ENCODE measurements at regions not wholly inside any gene's neighbourhood (a gene's known extent, or its start where the extent isn't known, plus 50 kb on each side); places are given as distances from the start of the nearest gene placed in this dataset.
A peak's percentile ranks its signal among the peaks of the same experiment; 100 is the strongest.

DNA sequence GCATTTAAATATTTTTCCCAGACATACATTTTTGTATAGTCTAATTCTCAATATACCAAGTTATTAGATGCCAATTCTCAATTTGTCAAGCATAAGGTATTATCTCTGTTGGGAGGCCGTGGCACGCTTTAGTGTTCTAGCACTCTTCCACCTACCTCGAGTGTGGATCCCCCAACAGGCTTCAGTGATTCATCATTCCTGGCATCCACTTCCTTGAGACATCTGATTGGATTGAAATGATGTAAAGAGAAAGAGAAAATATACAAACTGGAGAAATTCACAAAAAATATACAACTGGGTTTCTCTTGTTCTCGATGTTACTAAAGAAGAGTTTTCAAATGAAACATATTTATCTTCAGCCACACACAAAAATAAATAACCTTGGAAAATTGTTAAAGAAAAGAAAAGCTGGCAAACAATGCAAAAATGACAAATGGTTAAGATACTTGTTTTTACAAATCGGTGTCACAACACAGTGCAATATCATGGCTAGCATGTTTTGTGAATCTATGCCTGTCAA lies 218.0 kb upstream of the CDIN1 start:
- in situ Hi-C loops (cut with HindIII; ENCODE audit: low pct_ligation_motif_present, low pct_unique_long_range_greater_than_20kb, low sequenced_read_pairs): no loop called here
- peak; percentile 43 for DNase-seq

DNA sequence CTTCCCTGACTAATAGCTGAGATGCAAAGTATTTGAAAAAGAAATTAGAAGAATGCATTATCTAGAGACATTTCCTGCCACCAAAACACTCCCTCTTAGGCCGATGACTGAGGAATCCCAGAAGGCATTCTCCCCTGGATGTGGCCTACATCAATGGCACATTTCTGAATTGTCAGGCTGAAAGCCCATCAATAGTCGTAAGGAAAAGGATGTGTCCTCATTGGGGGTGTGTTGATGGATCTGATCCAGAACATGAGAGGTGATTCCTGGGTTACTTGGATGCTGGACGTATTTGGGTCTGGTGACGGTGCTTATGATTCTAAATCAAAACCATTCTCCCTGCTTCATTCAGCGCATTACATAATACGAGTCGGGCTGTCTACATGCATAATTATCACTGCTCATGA lies 216.9 kb upstream of the CDIN1 start:
- in situ Hi-C loops (cut with HindIII; ENCODE audit: low pct_ligation_motif_present, low pct_unique_long_range_greater_than_20kb, low sequenced_read_pairs): no loop called here
- no peak for DNase-seq

DNA sequence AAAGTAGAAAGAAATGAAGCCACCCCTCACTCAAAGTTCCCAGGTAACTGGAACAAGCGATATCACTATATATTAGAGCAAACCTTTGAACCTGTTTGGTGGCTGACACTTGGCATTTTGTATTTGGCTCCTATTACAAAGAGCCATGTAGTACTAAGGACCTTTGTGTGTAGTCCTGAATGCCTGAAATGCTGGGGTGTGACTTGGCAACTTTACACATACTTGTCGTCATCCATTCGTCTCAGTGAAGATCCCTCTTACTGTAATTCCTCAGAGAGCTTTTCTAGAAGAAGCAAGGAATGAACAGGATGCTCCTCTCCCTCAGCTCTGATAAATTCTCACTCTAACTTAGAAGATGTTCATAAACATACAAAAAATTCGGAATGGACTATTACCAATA lies 216.1 kb upstream of the CDIN1 start:
- DNase-seq: no peak
- in situ Hi-C loops (cut with HindIII; ENCODE audit: low pct_ligation_motif_present, low pct_unique_long_range_greater_than_20kb, low sequenced_read_pairs): no loop called here

DNA sequence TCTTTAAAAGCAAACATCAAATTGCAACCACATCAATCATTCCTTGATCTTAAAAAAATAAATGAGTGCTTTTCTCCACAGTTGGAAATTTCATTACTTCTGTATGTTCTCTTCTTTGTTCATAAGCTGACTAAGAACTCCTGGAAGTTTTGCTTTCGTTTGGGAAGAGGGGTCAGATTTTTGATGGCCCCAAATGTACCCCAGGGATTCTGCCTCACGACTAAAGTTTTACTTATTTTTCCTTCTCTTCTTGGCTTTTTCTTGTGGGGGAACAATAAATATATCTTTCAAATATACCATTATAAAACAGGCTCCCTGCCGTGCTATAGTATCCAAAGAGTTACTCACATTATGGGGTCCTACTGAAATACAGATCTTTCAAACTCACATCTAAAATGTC lies 215.0 kb upstream of the CDIN1 start:
- in situ Hi-C loops (cut with HindIII; ENCODE audit: low pct_ligation_motif_present, low pct_unique_long_range_greater_than_20kb, low sequenced_read_pairs): no loop called here
- no peak for DNase-seq

DNA sequence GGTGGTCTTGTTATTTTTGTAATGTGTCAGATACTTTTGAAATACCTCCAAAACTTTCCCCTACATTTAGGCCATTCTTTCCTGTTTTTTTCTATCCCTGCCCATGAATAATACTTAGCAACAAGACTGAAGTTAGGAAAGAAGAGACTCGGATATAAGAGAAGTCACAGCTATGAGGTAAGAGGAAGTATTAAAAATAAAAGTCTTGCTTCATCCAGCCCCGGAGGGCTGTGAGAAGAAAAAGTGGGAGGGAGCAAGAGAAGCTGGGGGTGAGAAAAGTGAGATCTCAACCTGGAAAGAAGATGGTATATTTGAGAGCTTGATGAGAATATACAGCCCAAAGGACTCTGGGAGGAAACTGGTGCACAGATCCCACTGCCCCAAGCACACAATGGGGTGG lies 213.5 kb upstream of the CDIN1 start:
- no peak for DNase-seq
- in situ Hi-C loops (cut with HindIII; ENCODE audit: low pct_ligation_motif_present, low pct_unique_long_range_greater_than_20kb, low sequenced_read_pairs): no loop called here

DNA sequence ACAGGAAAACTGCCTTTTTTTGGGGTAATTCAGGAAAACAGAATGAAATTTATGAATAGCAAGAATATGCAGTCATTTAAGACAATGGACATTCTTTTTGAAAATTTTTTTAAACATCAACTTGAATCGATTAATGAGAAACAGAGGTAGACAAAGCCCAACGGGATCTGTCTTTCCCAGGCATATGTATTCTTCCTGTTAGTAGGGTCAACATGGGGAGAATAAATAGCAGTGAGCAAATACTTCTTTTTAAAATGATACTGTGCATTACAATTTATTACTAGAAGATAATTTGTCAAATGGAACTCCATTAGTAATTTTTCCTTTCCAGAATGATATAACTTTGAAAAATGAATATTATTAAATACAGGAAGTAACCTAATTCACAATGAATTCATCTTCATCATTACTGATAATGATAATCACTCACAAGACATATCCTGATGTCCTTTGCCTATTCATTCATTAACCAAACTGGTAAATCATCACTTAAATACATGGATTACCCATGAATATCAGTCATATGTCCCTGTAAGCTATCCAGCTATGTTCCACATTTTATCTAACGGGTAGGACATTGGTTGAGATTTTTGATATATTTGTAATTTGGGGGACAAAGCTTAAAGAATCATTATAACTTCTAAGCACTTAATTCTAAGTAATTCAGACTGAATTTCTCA lies 209.2 kb upstream of the CDIN1 start:
- in situ Hi-C loops (cut with HindIII; ENCODE audit: low pct_ligation_motif_present, low pct_unique_long_range_greater_than_20kb, low sequenced_read_pairs): no loop called here
- no peak for DNase-seq

DNA sequence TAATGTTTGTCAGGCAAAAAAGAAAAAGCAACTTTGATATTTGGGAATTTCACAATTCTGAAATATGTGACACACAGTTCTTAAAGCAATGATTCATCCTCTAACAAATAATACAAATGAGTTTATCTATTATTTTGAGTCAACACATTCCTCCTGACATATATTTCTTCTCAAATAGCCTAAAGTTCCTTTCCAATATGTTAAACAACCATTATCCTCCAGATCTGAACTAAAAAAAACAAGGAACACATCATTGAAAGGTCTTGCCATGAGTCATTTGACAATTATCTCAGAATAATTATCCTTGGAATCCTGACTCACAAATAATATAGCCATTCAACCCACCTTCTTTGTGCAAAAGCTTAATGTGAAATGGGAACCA lies 208.7 kb upstream of the CDIN1 start:
- in situ Hi-C loops (cut with HindIII; ENCODE audit: low pct_ligation_motif_present, low pct_unique_long_range_greater_than_20kb, low sequenced_read_pairs): no loop called here
- DNase-seq: no peak

DNA sequence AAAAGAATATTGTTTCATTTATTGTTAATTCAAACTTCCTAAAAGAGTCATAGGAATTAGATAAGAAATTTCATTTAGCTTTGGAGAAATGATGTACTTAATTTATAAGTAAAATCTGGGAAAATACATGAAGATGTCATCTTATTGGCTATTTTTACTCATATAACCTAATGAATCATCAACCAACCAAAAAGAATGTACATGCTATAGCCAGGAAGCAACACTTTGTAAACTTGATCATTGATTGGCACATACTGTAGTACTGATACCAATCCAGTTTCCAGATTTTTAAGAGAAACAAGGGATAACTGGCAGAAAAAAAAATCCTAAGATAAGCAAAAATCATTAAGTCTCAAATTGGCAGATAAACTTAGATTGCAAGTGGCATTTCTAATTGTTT lies 207.9 kb upstream of the CDIN1 start:
- no peak for DNase-seq
- in situ Hi-C loops (cut with HindIII; ENCODE audit: low pct_ligation_motif_present, low pct_unique_long_range_greater_than_20kb, low sequenced_read_pairs): no loop called here

DNA sequence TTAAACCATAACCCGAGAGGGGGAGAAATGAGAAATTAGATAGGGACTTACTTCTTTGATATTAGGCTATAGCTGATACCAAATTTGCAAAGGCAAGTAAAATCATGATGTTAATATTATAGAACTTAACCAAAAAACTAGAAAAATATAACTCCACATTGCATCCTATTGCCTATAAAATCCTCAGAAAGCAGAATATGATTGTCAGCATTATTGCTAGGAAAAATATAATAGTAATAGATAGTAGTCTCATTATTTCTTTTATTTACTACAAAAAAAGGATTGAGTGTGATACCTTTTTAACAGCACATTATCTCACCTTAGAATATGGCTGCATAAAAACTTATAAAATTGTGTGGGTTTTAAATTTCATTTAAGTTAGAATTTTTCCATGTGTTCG lies 206.5 kb upstream of the CDIN1 start:
- in situ Hi-C loops (cut with HindIII; ENCODE audit: low pct_ligation_motif_present, low pct_unique_long_range_greater_than_20kb, low sequenced_read_pairs): no loop called here
- DNase-seq: no peak

DNA sequence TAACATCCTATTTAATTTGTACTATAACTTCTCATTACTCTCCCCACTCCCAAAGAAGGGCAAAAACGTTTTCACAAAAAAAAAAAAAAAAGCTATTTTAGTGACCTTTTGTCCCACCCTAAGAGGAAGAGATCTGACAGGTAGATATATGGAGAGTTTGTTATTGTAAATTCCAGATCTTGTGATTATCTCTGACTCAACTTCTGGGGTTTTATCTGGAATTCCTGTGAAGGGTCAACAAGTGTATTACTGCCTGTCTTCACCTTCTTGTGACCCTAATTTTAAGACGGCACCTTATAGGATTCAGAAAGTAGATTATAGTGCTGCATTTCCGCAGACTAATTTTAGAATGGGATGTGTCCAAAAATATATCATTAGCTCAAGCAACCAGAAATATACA lies 205.9 kb upstream of the CDIN1 start:
- no peak for DNase-seq
- in situ Hi-C loops (cut with HindIII; ENCODE audit: low pct_ligation_motif_present, low pct_unique_long_range_greater_than_20kb, low sequenced_read_pairs): no loop called here

DNA sequence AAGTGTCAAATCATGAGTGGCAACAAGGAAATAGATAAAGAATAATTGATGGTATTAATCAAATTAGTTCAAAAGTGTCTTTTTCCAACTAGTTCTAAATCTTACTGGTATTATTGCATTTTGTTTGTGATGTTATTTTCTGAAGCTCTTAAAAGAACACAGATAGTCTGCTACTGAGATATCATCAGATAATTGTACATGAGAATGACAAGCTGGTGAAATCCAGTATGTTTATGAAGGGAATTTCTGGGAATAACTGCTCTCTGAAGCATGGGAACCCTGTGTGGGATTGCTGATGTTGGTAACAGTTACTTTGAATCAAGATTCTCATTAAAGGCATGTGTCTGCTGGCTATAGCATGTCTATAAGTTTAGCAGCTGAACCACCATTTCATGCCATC lies 190.3 kb upstream of the CDIN1 start:
- no peak for DNase-seq
- in situ Hi-C loops (cut with HindIII; ENCODE audit: low pct_ligation_motif_present, low pct_unique_long_range_greater_than_20kb, low sequenced_read_pairs): no loop called here

DNA sequence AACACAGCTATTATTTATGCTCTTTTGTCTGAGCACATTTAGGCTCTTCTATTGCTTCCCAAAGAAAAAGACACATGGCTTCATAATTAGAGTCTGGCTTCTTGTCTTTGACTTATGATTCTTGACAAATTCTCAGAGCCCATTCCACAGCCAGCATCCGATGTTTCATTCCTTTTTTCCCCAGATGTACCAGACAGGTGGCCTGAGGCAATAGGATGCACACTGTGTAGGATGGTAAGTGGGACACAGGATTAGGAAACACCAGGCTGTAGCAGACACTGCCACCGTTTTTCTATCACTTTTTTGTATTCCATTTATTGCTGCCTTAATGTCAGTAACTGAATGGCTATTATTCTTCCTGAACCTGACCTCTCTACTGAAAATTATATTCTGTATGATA lies 188.9 kb upstream of the CDIN1 start:
- in situ Hi-C loops (cut with HindIII; ENCODE audit: low pct_ligation_motif_present, low pct_unique_long_range_greater_than_20kb, low sequenced_read_pairs): no loop called here
- DNase-seq: no peak

DNA sequence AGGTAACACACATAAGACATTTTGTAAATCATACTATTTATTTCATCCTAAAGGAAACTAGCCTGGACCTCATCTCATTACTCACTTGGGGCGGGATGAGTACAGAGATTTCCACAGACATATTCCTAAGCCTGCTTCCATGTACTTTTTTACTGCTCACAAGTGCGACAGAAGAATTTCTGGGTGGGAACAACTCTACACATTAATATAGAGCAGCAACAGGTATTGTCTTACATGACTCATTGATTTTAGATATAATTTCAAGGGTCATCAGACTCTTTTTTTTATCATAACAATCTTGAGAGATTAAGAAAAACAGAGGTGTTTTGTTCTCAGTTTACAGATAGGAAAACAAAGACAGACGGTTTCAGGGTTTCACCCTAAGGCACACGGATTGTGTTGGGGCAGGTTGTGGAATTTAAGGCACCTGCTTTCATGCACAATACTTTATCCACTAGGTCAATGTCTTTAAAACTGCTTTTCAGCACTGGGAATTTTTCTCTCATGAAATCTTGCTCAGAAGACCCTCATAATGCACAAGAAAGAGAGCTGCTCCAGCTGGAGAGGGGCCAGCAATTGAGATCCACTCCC lies 186.7 kb upstream of the CDIN1 start:
- in situ Hi-C loops (cut with HindIII; ENCODE audit: low pct_ligation_motif_present, low pct_unique_long_range_greater_than_20kb, low sequenced_read_pairs): no loop called here
- DNase-seq: no peak

DNA sequence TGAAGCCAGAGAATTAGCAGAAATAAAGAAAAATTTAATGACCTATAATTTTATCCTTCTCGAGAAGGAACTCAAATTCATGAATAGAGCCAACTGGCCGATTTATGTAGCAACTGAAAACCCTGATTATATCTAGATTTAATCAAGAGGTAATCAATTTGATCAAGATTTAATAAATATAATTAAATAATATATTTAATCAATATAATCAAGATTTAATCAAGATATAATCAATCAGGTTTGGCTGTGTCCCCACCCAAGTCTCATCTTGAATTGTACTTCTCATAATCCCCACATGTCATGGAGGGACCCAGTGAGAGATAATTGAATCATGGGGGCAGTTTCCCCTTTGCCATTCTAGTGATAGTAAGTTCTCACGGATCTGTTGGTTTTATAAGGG lies 181.2 kb upstream of the CDIN1 start:
- DNase-seq: no peak

DNA sequence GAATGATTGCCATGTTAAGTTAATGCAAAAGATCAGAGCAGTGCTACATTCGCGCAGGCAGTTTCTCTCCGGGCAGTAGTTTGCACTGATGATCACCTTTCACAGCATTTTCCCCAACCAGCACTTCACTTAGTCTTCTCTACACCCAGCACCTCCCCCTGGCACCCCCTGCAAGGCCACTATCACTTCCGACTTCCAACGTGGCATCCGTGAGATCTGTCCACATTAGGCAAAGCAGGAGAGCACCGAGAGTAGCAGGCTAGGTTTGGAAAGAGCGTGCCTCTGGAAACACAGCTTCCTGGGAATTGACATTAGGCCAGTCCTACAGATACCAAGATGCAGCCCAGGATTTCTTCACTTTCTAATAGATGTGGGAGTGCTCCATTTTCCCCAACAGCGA lies 180.2 kb upstream of the CDIN1 start:
- in situ Hi-C loops (cut with HindIII; ENCODE audit: low pct_ligation_motif_present, low pct_unique_long_range_greater_than_20kb, low sequenced_read_pairs): no loop called here
- DNase-seq: no peak

More for the DNA sequence above, 181.2 kb upstream of the CDIN1 start:
- in situ Hi-C loops (cut with HindIII; ENCODE audit: low pct_ligation_motif_present, low pct_unique_long_range_greater_than_20kb, low sequenced_read_pairs): no loop called here

DNA sequence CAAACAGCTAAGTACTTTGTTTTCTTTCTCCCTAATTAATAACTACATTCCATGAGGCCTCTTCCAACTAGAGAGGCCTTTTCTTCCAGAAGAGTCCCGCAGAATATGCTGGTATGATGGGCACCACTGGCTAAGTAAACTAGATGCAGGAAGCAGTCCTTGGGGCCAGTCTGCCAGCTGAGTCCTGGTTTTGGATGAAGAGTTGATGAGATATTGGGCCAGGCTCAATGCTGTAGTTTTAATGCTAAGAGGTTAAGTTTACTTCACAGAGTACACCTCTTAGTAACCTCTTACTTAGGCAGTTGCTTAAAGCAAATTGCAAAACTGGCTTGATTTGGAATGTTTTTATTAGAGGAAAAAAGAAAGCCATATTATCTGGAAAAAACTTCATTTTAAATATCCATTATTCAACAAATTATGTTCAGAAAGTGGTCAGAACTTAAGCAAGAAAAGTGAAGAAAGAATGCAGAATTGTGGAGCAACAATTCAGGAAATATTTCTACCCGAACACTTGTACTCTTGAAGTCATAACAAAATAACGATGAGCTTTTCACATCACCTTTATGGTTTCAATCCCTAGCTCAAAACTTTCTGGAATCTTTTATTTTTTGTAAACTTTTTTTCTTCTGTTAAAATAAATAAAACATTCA lies 178.4 kb upstream of the CDIN1 start:
- in situ Hi-C loops (cut with HindIII; ENCODE audit: low pct_ligation_motif_present, low pct_unique_long_range_greater_than_20kb, low sequenced_read_pairs): no loop called here

DNA sequence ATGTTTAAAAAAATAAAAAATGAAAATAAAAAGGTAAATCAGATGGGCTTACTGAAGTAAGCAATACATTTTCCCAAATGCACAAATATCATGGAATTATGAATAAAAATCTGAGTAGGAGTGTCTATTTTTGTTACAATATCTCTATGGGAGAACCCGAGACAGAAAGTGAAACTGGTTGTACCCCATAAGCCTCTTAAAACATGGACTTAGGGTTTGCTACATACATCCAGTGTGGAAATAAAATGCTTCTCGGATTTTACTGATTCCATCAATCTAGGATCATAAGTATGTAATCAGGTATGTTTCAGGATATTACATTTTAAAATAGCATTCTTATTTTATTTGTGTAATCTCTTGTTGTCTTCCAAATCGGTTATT lies 177.8 kb upstream of the CDIN1 start:
- in situ Hi-C loops (cut with HindIII; ENCODE audit: low pct_ligation_motif_present, low pct_unique_long_range_greater_than_20kb, low sequenced_read_pairs): no loop called here
- peak; percentile 54 for DNase-seq

More for the DNA sequence above, 178.4 kb upstream of the CDIN1 start:
- DNase-seq: no peak

DNA sequence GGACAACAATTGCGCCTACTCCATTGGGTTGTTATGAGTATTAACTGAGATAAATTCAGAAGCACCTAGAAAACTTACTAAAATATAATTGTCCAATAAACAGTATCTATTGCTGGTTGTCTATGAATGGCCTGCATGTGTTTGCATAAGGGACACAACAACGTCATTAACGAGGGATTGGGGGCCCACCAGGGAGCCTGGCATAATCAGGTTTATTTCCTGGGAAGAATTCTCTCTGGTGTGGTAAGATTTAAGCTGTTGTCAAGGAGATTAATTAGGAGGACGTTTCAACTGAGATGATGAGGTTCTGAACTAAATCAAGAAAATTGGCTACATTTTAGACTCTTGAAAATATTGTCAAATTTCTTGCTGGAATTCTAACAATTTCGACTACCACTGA lies 176.1 kb upstream of the CDIN1 start:
- in situ Hi-C loops (cut with HindIII; ENCODE audit: low pct_ligation_motif_present, low pct_unique_long_range_greater_than_20kb, low sequenced_read_pairs): no loop called here
- DNase-seq: no peak

DNA sequence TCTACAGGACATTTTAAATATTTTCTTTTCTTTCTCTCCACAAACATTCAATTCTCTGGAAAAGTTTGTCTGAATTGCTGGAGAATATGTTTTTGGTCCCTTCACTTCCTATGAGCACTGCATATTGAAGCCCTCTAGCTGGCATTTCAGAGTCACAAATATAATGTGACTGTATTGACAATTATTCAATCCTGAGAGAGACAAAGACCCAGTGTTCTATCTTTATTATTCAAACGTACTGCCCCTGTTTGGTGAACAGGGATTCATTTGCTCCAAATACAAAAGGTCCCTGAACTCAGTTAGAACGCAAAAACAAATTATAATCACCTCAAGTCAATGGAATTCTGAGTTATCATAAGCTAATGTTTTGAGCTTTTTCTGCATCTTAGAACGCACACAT lies 173.1 kb upstream of the CDIN1 start:
- in situ Hi-C loops (cut with HindIII; ENCODE audit: low pct_ligation_motif_present, low pct_unique_long_range_greater_than_20kb, low sequenced_read_pairs): no loop called here
- no peak for DNase-seq

DNA sequence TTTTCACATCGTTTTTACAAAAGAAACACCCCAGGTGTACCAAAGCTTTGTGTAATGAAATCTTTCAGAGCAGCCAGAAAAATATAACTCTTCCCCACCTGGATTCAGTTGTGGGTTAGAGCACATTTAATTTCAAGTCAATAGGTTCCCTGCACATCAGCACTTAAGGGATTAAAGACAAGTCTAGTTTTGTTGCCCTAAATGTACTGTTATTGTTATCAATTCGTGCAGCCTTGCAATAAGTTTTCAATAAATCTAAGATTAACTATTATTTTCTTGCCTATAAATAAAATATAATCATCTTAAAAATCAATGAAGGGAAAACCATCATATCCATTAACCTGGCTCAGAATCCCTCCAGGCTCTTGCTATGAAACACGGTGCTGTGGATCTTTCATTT lies 172.5 kb upstream of the CDIN1 start:
- DNase-seq: no peak
- in situ Hi-C loops (cut with HindIII; ENCODE audit: low pct_ligation_motif_present, low pct_unique_long_range_greater_than_20kb, low sequenced_read_pairs): no loop called here

Data from ACHN (cell line).